Nephron (organoid): ENCODE measurements at regions not wholly inside any gene's neighbourhood (a gene's known extent, or its start where the extent isn't known, plus 50 kb on each side); places are given as distances from the start of the nearest gene placed in this dataset.

Source experiments
- H3K27ac Mint-ChIP-seq, 3 experiments: 2 replicates each; pipeline ENCODE4 v1.8.0; 2020; ENCODE audit warnings: mixed read lengths in 3 of 3, mild to moderate bottlenecking in 2 of 3, moderate library complexity in 1 of 3
- H3K27me3 Mint-ChIP-seq: 2 replicates; pipeline ENCODE4 v1.8.0; 2021; ENCODE audit warnings: low read depth, mild to moderate bottlenecking, moderate library complexity, mixed read lengths
- H3K36me3 Mint-ChIP-seq: 2 replicates; pipeline ENCODE4 v1.8.0; 2020; ENCODE audit warnings: low read depth, mixed read lengths
- H3K4me1 Mint-ChIP-seq: 2 replicates; pipeline ENCODE4 v1.8.0; 2020; ENCODE audit warnings: mixed read lengths
- H3K4me3 Mint-ChIP-seq, 3 experiments: 2 replicates each; pipeline ENCODE4 v1.8.0; 2020; ENCODE audit warnings: mild to moderate bottlenecking in 3 of 3, mixed read lengths in 3 of 3, moderate library complexity in 2 of 3
- H3K9me3 Mint-ChIP-seq: 2 replicates; pipeline ENCODE4 v1.8.0; 2020; ENCODE audit warnings: mixed read lengths
- TF ChIP-seq, protein P1 (sequence below), 3 experiments: fragments of 200-600 bp; sonication (generic); IDR thresholded peaks; one replicate each; pipeline ENCODE4 v1.5.0; 2021; ENCODE audit warnings: antibody characterized with exemption in 3 of 3; ENCODE audit not compliant: unreplicated experiment in 3 of 3

DNA sequence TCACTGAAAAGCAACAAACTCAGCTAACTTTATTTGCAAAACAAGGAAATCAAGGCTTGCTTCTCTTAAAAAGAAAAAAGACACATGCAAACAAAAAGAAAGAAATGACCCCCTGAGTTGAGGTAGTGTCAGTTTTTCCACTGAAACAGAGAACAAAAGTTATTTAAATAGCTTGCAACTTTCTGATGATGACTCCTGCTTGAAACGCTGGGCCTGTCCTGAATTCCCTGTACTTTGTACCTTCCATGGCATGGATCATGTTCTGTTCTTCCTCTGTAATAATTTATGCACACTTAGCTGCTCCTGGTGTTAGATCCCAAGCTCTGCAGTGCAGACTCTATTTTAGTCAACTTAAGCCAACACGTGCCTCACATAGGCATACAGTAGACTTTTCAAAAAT is 84.0 kb downstream of the SKA1 start:
- H3K27ac Mint-ChIP-seq, result no peak overlapping the region
- no peak overlapping the region for H3K4me3 Mint-ChIP-seq
- no peaks in the 10 kb centered on the region for H3K4me1 Mint-ChIP-seq
- H3K27me3 Mint-ChIP-seq, result peaks cover 5% of the 10 kb centered on the region
- no peaks in the 10 kb centered on the region for H3K36me3 Mint-ChIP-seq
- no peaks in the 10 kb centered on the region for H3K9me3 Mint-ChIP-seq
- TF ChIP-seq, protein P1, sequence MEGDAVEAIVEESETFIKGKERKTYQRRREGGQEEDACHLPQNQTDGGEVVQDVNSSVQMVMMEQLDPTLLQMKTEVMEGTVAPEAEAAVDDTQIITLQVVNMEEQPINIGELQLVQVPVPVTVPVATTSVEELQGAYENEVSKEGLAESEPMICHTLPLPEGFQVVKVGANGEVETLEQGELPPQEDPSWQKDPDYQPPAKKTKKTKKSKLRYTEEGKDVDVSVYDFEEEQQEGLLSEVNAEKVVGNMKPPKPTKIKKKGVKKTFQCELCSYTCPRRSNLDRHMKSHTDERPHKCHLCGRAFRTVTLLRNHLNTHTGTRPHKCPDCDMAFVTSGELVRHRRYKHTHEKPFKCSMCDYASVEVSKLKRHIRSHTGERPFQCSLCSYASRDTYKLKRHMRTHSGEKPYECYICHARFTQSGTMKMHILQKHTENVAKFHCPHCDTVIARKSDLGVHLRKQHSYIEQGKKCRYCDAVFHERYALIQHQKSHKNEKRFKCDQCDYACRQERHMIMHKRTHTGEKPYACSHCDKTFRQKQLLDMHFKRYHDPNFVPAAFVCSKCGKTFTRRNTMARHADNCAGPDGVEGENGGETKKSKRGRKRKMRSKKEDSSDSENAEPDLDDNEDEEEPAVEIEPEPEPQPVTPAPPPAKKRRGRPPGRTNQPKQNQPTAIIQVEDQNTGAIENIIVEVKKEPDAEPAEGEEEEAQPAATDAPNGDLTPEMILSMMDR (IDR thresholded peaks at IDR 0.05; ENCODE audit: unreplicated experiment in 3 of 3), result no peak

- no peaks in the 10 kb centered on the region for H3K36me3 Mint-ChIP-seq
- H3K9me3 Mint-ChIP-seq, result no peaks in the 10 kb centered on the region
- no peaks in the 10 kb centered on the region for H3K4me1 Mint-ChIP-seq
- H3K27ac Mint-ChIP-seq, result no peak overlapping the region
- no peak overlapping the region for H3K4me3 Mint-ChIP-seq
- peaks cover 5% of the 10 kb centered on the region for H3K27me3 Mint-ChIP-seq
- TF ChIP-seq, protein P1 (IDR thresholded peaks at IDR 0.05; ENCODE audit: unreplicated experiment in 3 of 3), result no peak
Measured at GRCh38 chr18:50460062-50460461, 85.2 kb downstream of the SKA1 start.

GRCh38 chr18:50460716-50461115 is 85.9 kb downstream of the SKA1 start:
- Mint-ChIP-seq H3K27me3 (peaks cover 5% of the 10 kb centered on the region), H3K4me3 (no peak overlapping the region), H3K27ac (no peak overlapping the region), H3K36me3 (no peaks in the 10 kb centered on the region), H3K4me1 (no peaks in the 10 kb centered on the region), H3K9me3 (no peaks in the 10 kb centered on the region)
- TF ChIP-seq, protein P1 (IDR thresholded peaks at IDR 0.05; ENCODE audit: unreplicated experiment in 3 of 3), result no peak

- Mint-ChIP-seq H3K9me3 (no peaks in the 10 kb centered on the region), H3K36me3 (no peaks in the 10 kb centered on the region), H3K4me1 (no peaks in the 10 kb centered on the region), H3K27ac (no peak overlapping the region), H3K4me3 (no peak overlapping the region), H3K27me3 (peaks cover 5% of the 10 kb centered on the region)
- TF ChIP-seq, protein P1 (IDR thresholded peaks at IDR 0.05; ENCODE audit: unreplicated experiment in 3 of 3), result no peak
Measured at GRCh38 chr18:50461251-50461650, 86.4 kb downstream of the SKA1 start.

- H3K9me3 Mint-ChIP-seq, result no peaks in the 10 kb centered on the region
- no peak overlapping the region for H3K4me3 Mint-ChIP-seq
- TF ChIP-seq, protein P1 (IDR thresholded peaks at IDR 0.05; ENCODE audit: unreplicated experiment in 3 of 3), result no peak
- no peak overlapping the region for H3K27ac Mint-ChIP-seq
- H3K4me1 Mint-ChIP-seq, result no peaks in the 10 kb centered on the region
- peaks cover 6% of the 10 kb centered on the region for H3K27me3 Mint-ChIP-seq
- H3K36me3 Mint-ChIP-seq, result no peaks in the 10 kb centered on the region
Measured at GRCh38 chr18:50465211-50466153, 90.6 kb downstream of the SKA1 start.

- Mint-ChIP-seq H3K27me3 (peaks cover 6% of the 10 kb centered on the region), H3K4me3 (no peak overlapping the region), H3K36me3 (no peaks in the 10 kb centered on the region), H3K9me3 (no peaks in the 10 kb centered on the region), H3K4me1 (no peaks in the 10 kb centered on the region), H3K27ac (no peak overlapping the region)
- TF ChIP-seq, protein P1 (IDR thresholded peaks at IDR 0.05; ENCODE audit: unreplicated experiment in 3 of 3), result no peak
Measured at GRCh38 chr18:50466634-50467033, 91.8 kb downstream of the SKA1 start.
